Natural killer cell (primary cell): ENCODE measurements at regions not wholly inside any gene's neighbourhood (a gene's known extent, or its start where the extent isn't known, plus 50 kb on each side); places are given as distances from the start of the nearest gene placed in this dataset.
"Not testable (repeated sequence)": the region's sequence is repeated elsewhere in the genome, so short reads cannot be mapped to it uniquely, and the experiment has no call there.

Source experiments
- ATAC-seq, 3 donors: fragments of 150-1000 bp in 2 of 3; fragments of 200-7000 bp in 1 of 3; cut with Tn5 transposase; 1 replicate in 1 of 3; 2 replicates in 2 of 3; pipeline ENCODE4 v1.10.0; 2021; ENCODE audit warnings: mild to moderate bottlenecking in 2 of 3, moderate library complexity in 2 of 3
- DNase-seq, 2 donors: peaks; one replicate each; pipeline versions ENCODE4 v3.0.0 to v3.0.0-alpha.2; 2013 to 2021; ENCODE audit warnings: mixed read lengths in 1 of 2
- H3K27ac ChIP-seq: one replicate; pipeline ENCODE4 v1.5.1; 2013; ENCODE audit warnings: mild to moderate bottlenecking, low read length
- H3K27me3 ChIP-seq: one replicate; pipeline ENCODE4 v1.6.1; 2013; ENCODE audit warnings: low read length; ENCODE audit not compliant: control insufficient read depth, insufficient read depth
- H3K36me3 ChIP-seq: one replicate; pipeline ENCODE4 v1.6.1; 2013; ENCODE audit warnings: low read length; ENCODE audit not compliant: control insufficient read depth, insufficient read depth
- H3K4me1 ChIP-seq: one replicate; pipeline ENCODE4 v1.6.1; 2013; ENCODE audit warnings: low read length; ENCODE audit not compliant: control insufficient read depth, insufficient read depth
- H3K4me3 ChIP-seq: one replicate; pipeline ENCODE4 v1.5.1; 2013; ENCODE audit warnings: low read length
- H3K9me3 ChIP-seq: one replicate; pipeline ENCODE4 v1.6.1; 2013; ENCODE audit warnings: low read length; ENCODE audit not compliant: control insufficient read depth, insufficient read depth
- H3K27ac Mint-ChIP-seq, 2 donors: one replicate each; pipeline ENCODE4 v1.8.0; 2022; ENCODE audit warnings: mild to moderate bottlenecking in 2 of 2, mixed read lengths in 2 of 2, moderate library complexity in 1 of 2
- H3K27me3 Mint-ChIP-seq, 2 donors: one replicate each; pipeline ENCODE4 v1.8.0; 2022; ENCODE audit warnings: low read depth in 2 of 2, mixed read lengths in 2 of 2
- H3K36me3 Mint-ChIP-seq: one replicate; pipeline ENCODE4 v1.8.0; 2022; ENCODE audit warnings: mixed read lengths
- H3K4me1 Mint-ChIP-seq, 2 donors: one replicate each; pipeline ENCODE4 v1.8.0; 2022; ENCODE audit warnings: mixed read lengths in 2 of 2
- H3K4me3 Mint-ChIP-seq: one replicate; pipeline ENCODE4 v1.8.0; 2022; ENCODE audit warnings: mild to moderate bottlenecking, moderate library complexity, mixed read lengths
- H3K9me3 Mint-ChIP-seq, 2 donors: one replicate each; pipeline ENCODE4 v1.8.0; 2022; ENCODE audit warnings: mixed read lengths in 2 of 2
- CTCF ChIP-seq: fragments of 200-600 bp; IDR thresholded peaks from one replicate; pipeline ENCODE4 v1.8.0; 2022; ENCODE audit warnings: antibody characterized with exemption
- WGBS: methylation state at CpG from one replicate; pipeline ENCODE4 v1.1.7; 2013; ENCODE audit warnings: missing lambda C conversion rate; ENCODE audit not compliant: insufficient coverage; 5-methylcytosine and 5-hydroxymethylcytosine counted together
- intact Hi-C: fragments of 100-400 bp; cut with micrococcal nuclease; formaldehyde crosslinking; loops from one replicate; pipeline ENCODE4 v1.14.2; 2022

GRCh38 chr3:197420115-197420514, 121.7 kb upstream of the DLG1 start:
- no peak for TF ChIP-seq CTCF
- H3K4me3 Mint-ChIP-seq: no peak overlapping the region
- no peaks in the 10 kb centered on the region for H3K36me3 ChIP-seq
- H3K36me3 Mint-ChIP-seq: no peaks in the 10 kb centered on the region
- no peaks in the 10 kb centered on the region for H3K27me3 ChIP-seq
- H3K9me3 ChIP-seq: no peaks in the 10 kb centered on the region
- DNase-seq: no peak
- H3K9me3 Mint-ChIP-seq: no peaks in the 10 kb centered on the region
- H3K27ac Mint-ChIP-seq: no peak overlapping the region
- no peaks in the 10 kb centered on the region for H3K4me1 ChIP-seq
- no peaks in the 10 kb centered on the region for H3K4me1 Mint-ChIP-seq
- H3K4me3 ChIP-seq: no peak overlapping the region
- ATAC-seq: no peak
- no peak overlapping the region for H3K27ac ChIP-seq
- WGBS: 79% methylated on average over 2 of the region's 2 CpGs
- peaks cover 13 to 16% of the 10 kb centered on the region in 2 donors for H3K27me3 Mint-ChIP-seq
- intact Hi-C loops: no loop called here

- DNase-seq: no peak
- H3K4me1 ChIP-seq: no peaks in the 10 kb centered on the region
- no peaks in the 10 kb centered on the region for H3K4me1 Mint-ChIP-seq
- H3K9me3 Mint-ChIP-seq: no peaks in the 10 kb centered on the region
- H3K36me3 Mint-ChIP-seq: no peaks in the 10 kb centered on the region
- no peaks in the 10 kb centered on the region for H3K9me3 ChIP-seq
- no peak overlapping the region for H3K4me3 Mint-ChIP-seq
- H3K27ac ChIP-seq: no peak overlapping the region
- no peak for TF ChIP-seq CTCF
- ATAC-seq: no peak
- H3K36me3 ChIP-seq: no peaks in the 10 kb centered on the region
- H3K27ac Mint-ChIP-seq: no peak overlapping the region
- H3K4me3 ChIP-seq: no peak overlapping the region
- 50% methylated on average over 1 of the region's 2 CpGs for WGBS
- H3K27me3 ChIP-seq: no peaks in the 10 kb centered on the region
- peaks cover 9 to 16% of the 10 kb centered on the region in 2 donors for H3K27me3 Mint-ChIP-seq
- intact Hi-C loops: no loop called here
These were observed 121.3 kb upstream of the DLG1 start for GRCh38 chr3:197419696-197420095.

- Mint-ChIP-seq H3K36me3 (no peaks in the 10 kb centered on the region), H3K4me1 (no peaks in the 10 kb centered on the region), H3K27me3 (peaks cover 7 to 10% of the 10 kb centered on the region in 2 donors), H3K9me3 (no peaks in the 10 kb centered on the region), H3K4me3 (no peak overlapping the region), H3K27ac (no peak overlapping the region)
- H3K27me3 ChIP-seq: no peaks in the 10 kb centered on the region
- H3K27ac ChIP-seq: no peak overlapping the region
- ATAC-seq (no peak), DNase-seq (no peak)
- no peaks in the 10 kb centered on the region for H3K9me3 ChIP-seq
- TF ChIP-seq CTCF: no peak
- H3K4me1 ChIP-seq: no peaks in the 10 kb centered on the region
- H3K4me3 ChIP-seq: no peak overlapping the region
- 70% methylated on average over 11 of the region's 11 CpGs for WGBS
- no peaks in the 10 kb centered on the region for H3K36me3 ChIP-seq
- intact Hi-C loops: no loop called here
These were observed 119.7 kb upstream of the DLG1 start for GRCh38 chr3:197417911-197418618.

- DNase-seq (no peak), ATAC-seq (no peak)
- Histone ChIP-seq H3K27ac (no peak overlapping the region), H3K9me3 (no peaks in the 10 kb centered on the region), H3K4me1 (no peaks in the 10 kb centered on the region), H3K36me3 (no peaks in the 10 kb centered on the region), H3K4me3 (no peak overlapping the region), H3K27me3 (no peaks in the 10 kb centered on the region)
- H3K4me1 Mint-ChIP-seq: no peaks in the 10 kb centered on the region
- intact Hi-C loops: no loop called here
- H3K27me3 Mint-ChIP-seq: peaks cover 7 to 13% of the 10 kb centered on the region in 2 donors
- no peak for TF ChIP-seq CTCF
- H3K4me3 Mint-ChIP-seq: no peak overlapping the region
- no peak overlapping the region for H3K27ac Mint-ChIP-seq
- 83% methylated on average over 6 of the region's 6 CpGs for WGBS
- H3K36me3 Mint-ChIP-seq: no peaks in the 10 kb centered on the region
- no peaks in the 10 kb centered on the region for H3K9me3 Mint-ChIP-seq
These were observed 119.0 kb upstream of the DLG1 start for GRCh38 chr3:197417441-197417840.

GRCh38 chr3:197411899-197412298, 113.5 kb upstream of the DLG1 start:
- intact Hi-C loops, H3K9me3 ChIP-seq, H3K27ac Mint-ChIP-seq, H3K36me3 Mint-ChIP-seq, H3K4me3 Mint-ChIP-seq, H3K4me1 ChIP-seq, DNase-seq, H3K27me3 ChIP-seq, H3K9me3 Mint-ChIP-seq, H3K4me1 Mint-ChIP-seq, H3K36me3 ChIP-seq, H3K27ac ChIP-seq, ATAC-seq, H3K4me3 ChIP-seq: not testable (repeated sequence)
- peaks cover 12 to 25% of the 10 kb centered on the region in 2 donors for H3K27me3 Mint-ChIP-seq
- 80% methylated on average over 1 of the region's 2 CpGs for WGBS
